ENCODE measurements at regions not wholly inside any gene's neighbourhood (a gene's known extent, or its start where the extent isn't known, plus 50 kb on each side); places are given as distances from the start of the nearest gene placed in this dataset.

DNA sequence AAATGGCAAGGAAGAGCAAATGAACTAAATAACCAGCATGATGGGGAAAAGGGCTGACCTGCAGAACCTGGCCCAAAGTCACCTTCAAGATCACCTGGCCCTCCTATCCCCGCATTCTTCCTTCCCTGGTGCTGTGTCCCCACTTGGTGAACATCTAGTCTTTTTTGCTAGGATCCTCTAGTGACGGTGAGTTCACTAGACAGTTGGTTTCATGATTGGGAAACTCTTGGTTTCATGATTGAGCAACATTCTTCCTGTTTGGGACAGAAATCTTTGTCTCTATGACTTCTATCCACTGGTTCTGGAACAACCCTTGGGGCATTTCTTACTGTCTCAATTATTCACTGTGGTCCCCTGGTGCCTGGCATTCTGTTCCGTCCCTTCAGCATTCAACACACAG, 50.2 kb upstream of the DAB2IP start:
- TF ChIP-seq POLR2A (IDR thresholded peaks at IDR 0.05): no peak
- no peak for TF ChIP-seq CTCF (IDR thresholded peaks at IDR 0.05)
- Histone ChIP-seq H3K27ac (no peak overlapping the region), H3K4me3 (no peak overlapping the region)

More for the DNA sequence above, 50.2 kb upstream of the DAB2IP start:
- no peak for DNase-seq
- Histone ChIP-seq H3K9me3 (no peaks in the 10 kb centered on the region), H3K27me3 (no peaks in the 10 kb centered on the region), H3K4me1 (peaks cover 0 to 22% (median 0%) of the 10 kb centered on the region in 4 donors), H3K36me3 (no peaks in the 10 kb centered on the region)
